ENCODE measurements at regions not wholly inside any gene's neighbourhood (a gene's known extent, or its start where the extent isn't known, plus 50 kb on each side); places are given as distances from the start of the nearest gene placed in this dataset.

DNA sequence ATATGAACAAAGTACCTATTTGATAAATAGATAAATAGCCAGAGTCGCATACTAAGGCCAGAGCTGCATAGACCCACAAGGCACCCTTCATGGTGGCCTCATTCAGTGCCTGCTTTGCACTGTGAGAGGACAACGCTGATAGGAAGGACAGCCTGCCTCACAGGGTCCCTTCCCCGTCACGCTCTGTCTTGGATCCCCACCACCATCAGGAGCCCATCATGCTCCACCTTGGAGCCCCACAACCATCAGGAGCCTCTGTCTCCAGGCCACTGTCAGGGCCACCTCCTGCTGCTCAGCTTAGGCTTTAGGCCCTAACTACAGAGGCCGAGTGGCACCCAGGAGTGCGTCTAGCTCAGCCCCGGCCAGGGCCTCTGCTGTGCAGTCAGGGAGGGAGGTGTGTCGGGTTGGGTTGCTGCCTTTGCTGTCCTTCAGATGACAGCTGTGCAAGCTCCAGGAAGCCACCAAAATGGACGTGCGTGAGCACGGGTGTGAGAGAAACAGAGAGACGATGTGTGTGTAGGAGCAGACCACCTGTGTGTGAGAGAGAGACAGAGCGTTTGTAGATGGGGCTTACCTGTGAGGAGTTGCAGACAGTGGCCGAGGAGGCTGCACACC is 516.9 kb downstream of the GLRX3 start:
- no peak for DNase-seq (ENCODE audit: low read depth in 3 of 3, low spot score in 1 of 3)

DNA sequence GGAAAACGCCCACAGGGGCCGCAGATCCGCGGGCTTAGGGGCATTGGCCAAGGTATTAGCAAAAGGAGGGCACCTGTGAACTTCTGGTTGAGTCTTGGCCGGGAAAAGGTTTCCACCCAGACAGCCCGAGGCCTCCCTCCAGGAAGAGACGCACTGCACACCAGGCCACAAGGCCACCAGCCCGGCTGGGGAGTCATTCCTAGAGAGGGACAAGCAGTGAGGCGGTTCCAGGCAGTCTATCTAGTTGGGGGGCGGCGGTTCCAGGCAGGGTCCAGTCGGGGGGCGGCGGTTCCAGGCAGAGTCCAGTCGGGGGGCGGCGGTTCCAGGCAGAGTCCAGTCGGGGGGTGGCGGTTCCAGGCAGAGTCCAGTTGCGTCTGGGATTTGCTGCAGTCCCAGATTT is 518.5 kb downstream of the GLRX3 start:
- no peak for DNase-seq (ENCODE audit: low read depth in 3 of 3, low spot score in 1 of 3)

DNA sequence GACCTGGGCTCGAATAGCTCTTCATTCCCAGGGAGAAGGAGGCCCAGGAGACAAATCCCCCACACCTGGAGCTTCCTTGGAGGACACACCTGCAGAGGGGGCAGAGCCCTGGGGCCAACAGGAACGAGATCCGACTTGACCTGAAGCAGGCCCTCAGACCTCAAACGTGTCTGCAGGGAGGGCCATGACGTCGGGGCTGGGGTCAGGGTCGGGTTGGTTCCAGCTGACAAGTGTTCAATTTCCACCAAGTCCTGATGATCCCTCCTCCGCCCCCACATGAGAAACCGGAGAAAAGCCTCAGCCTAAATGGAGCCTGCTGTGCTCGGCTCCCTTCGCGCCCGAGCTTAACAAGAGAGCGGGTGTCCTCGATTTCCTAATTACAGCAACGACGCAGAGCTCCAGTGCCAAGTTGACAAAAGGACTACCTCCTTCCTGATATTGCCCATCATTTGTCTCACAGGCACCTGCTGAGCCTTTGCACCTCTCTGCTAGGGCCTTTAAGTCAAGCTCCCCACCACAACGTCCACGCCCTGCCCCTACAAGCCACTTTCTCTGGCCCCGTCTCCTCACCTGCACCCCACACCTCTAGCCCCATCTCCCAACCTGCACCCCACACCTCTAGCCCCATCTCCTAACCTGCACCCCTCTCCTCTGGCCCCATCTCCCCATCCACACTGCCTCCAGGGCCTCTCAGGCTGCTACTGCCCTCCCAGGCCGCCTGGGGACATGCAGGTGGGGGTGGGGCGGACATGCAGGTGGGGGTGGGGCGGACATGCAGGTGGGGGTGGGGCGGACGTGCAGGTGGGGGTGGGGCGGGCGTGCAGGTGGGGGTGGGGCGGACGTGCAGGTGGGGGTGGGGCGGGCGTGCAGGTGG is 519.4 kb downstream of the GLRX3 start:
- no peak for DNase-seq (ENCODE audit: low read depth in 3 of 3, low spot score in 1 of 3)

DNA sequence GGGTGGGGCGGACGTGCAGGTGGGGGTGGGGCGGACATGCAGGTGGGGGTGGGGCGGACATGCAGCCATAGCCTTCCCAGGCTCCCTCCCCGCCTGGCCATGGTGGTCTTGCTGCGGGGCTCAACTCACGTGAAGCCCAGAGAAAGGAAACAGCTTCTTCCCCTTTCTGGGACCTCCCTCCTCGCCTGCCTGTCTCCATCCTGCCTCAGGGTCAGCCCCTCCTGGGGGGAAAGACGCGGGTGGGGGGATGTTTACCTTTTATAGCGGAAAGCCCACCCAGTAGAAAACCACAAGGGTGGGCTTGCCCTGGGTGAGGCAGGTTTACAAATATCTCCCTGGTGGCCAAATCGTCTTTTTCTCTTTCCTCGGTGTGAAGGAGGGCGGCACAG is 520.0 kb downstream of the GLRX3 start:
- DNase-seq (ENCODE audit: low read depth in 3 of 3, low spot score in 1 of 3), result no peak

DNA sequence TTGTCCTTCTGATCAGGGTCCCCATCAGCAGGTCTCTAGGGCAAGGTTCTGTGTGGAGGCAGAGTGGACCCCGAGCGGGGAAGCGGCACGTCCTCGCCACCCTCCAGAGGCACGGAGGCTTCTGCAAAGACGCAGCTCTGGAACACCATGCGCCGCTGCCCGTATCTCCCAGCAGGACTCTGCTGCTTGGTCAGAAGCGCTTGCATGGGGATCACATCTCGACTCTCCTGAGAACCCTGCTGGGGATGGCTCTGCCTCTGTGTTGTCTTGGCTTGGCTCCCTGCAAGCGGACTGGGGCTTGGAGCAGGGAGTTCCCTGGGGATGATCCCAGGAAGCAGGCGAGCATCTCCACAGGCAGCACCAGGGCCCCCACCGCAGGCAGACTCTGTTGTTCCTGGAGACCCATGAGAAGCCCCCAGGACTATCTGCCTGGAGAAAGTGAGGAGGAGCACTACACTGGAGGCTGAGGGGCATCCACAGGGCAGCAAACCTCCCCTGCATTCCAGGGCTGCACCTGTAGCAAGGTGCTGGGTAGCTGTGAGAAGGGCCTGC is 520.5 kb downstream of the GLRX3 start:
- no peak for DNase-seq (ENCODE audit: low read depth in 3 of 3, low spot score in 1 of 3)

DNA sequence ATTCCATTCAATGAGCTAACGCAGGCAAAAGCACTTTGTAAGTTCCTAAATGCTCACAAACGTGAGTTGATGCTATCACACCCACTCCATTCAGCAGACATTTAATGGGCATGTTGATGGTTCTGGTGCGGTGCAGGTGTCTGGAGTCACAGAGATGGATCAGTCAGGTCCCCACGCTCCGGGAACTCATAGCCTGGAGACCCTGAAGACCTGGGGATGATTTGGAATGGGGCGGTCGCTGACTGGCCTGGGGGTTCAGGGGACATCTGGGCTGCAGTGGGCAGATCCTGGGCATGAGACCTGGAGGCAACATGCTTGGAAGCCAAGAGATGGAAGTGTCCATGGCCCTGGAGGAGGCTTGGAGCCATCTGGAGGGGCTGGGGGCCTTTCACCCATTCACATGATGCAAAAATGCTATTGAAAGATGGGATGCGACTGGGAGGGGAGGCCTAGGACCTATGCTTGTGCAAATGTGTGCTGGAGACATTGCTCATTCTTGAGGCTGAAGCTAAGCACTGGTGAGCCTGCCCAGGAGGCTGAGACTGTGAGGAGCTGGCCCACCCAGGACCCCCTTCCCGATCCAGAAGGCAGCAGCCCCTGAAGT is 522.6 kb downstream of the GLRX3 start:
- DNase-seq (ENCODE audit: low read depth in 3 of 3, low spot score in 1 of 3), result no peak

DNA sequence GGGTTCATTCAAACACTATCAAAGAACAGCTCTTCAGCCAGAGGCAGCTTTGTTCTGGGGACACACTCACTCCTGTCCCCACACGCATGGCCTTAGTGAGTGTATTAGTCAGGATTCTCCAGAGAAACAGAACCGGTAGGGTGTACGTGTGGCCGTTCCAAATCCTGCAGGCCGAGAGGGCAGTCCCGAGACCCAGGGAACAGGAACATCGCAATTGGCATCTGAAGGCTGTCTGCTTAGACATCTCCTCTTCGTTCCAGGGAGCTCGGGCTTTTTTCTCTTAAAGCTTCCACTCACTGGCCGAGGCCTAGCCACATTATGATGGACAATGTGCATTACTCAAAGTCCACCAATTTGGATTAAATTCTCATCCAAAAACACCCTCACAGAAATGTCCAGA is 523.3 kb downstream of the GLRX3 start:
- DNase-seq (ENCODE audit: low read depth in 3 of 3, low spot score in 1 of 3), result no peak

DNA sequence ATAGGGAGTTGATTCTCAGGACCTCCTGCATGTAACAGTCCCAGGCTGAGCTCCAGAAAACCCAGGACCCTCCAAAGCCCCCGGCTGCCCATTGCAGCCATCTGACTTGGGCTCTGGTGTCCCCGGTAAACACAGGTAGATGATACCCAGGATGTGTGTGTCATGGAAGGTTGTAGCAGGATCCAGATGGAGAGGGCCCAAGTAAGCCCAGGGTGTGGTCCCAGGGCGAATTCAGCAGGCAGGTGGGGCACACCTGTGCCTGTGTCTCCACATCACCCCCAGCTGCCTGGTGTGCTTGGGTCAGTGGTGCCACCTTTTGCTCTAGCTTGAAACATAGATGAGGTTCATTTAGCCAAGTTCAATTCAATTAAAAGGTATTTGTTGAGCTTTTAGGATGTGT is 524.1 kb downstream of the GLRX3 start:
- no peak for DNase-seq (ENCODE audit: low read depth in 3 of 3, low spot score in 1 of 3)

DNA sequence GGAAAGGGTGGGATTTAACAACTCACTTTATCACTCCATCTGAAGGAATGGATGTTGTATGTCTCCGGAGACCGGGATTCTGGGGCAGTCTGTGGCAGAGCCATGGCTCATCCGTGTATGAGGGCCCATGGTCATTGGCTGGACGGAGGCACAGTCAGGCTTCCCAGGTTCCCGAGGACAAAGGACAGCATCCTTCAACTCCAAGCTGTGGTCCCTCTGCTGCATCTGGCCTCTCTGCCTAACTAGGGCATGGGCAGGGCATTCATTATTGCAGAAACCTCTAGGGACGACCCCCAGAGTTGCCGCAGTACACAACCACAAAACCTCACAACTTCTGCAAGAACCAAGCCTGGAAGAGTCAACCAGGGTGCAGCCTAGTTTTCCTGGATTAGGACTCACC is 525.2 kb downstream of the GLRX3 start:
- DNase-seq (ENCODE audit: low read depth in 3 of 3, low spot score in 1 of 3), result no peak

DNA sequence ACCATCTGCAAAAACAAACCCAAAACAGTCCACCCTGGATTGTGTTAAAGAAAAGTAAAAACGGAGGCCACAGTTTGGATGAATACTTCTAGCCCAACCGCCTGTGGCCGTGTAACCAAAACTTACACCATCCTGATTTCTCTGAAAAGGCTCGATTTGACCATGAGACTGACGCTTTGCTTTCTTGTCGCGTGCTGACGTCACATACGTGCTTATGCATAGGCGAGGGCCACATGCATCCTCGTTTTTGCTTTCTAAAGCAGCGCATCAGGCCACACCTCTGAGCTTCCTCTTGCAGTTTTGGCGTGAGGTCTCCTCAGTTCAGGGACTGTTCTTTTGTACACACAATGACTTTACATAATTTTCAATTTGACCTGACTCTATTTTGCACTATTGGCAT is 526.6 kb downstream of the GLRX3 start:
- no peak for DNase-seq (ENCODE audit: low read depth in 3 of 3, low spot score in 1 of 3)

DNA sequence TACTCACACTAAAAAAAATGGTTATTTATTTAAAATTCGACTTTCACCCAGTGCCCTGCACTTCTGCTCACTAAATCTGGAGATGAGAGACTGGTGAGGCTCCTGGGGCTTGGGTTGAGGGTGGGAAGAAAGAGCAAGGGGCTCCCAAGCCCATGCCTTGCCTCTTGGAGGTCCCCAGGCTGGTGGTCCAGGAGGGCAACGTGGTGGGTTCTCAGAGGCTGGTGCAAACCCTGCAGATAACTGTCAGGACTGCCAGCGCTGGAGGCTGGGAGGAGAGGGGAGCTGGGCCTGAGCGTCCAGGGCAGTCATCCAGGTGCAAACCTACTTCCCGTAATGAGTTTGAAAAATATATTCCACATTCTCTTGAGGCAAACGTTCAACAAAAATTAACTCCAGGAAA is 528.3 kb downstream of the GLRX3 start:
- DNase-seq (ENCODE audit: low read depth in 3 of 3, low spot score in 1 of 3), result no peak

DNA sequence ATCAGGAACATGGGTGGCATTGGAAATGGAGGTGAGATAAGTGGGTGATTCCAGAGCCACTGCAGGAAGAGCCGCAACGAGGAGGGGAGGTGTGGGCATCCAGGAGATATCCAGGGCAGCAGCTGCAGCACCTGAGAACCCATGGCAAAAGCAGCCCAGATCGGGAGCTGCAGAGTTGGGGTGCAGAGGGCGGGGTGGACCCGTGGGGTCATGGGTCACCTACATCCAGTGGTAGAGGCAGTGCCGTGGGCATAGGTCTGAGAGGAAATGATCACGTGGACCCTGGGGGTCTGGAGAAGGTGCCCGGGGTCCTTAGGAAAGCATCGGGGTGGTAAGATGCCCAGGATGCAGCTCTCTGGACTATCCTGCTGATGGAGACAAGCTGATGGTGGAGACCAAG is 530.0 kb downstream of the GLRX3 start:
- DNase-seq (ENCODE audit: low read depth in 3 of 3, low spot score in 1 of 3), result no peak

DNA sequence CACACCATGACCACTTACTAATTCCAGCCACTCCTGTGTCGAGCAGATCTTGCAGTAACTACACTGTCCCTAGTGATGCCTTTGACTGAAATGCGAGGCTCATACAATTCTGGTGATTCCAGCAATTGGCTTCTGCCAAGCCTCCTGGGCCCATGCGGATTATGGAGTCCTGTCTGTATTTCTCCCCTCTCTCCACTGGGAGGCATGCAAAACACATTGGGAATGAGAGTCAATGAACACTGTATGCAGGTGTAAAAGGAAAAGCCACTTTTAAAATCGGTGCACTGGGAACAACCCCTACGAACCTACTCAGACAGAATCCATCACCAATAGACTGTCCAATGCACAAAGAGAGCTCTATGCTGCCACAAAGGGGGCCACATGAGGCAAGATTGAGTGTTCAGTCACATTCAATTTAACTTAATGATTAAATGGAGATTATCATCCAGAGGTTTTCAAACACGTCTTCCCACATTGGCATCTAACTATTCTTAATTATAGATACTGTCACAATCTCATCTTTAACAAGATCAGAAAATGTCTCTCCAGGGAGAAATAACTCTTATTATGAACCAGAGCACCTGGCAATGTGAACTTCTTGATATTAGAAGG is 550.6 kb downstream of the GLRX3 start:
- no peak for DNase-seq (ENCODE audit: low read depth in 3 of 3, low spot score in 1 of 3)

DNA sequence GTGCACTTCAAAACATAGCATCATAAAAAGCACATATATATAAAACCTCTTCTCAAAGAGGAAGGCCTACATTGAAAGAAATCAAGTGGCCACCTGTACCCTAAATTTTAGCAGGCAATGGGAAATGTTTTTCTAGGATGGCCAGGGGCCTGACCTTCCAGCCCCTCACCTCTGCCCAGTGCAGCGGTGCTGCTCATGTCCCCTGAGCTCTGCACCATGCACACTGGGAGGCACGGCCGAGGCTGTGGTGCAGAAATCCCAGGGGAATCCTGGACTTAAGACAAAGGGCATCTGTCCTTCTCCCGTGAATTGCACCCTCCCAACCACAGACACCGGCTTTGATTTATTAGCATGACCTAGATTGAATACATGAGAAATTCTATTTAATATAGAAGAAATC is 551.4 kb downstream of the GLRX3 start:
- no peak for DNase-seq (ENCODE audit: low read depth in 3 of 3, low spot score in 1 of 3)

DNA sequence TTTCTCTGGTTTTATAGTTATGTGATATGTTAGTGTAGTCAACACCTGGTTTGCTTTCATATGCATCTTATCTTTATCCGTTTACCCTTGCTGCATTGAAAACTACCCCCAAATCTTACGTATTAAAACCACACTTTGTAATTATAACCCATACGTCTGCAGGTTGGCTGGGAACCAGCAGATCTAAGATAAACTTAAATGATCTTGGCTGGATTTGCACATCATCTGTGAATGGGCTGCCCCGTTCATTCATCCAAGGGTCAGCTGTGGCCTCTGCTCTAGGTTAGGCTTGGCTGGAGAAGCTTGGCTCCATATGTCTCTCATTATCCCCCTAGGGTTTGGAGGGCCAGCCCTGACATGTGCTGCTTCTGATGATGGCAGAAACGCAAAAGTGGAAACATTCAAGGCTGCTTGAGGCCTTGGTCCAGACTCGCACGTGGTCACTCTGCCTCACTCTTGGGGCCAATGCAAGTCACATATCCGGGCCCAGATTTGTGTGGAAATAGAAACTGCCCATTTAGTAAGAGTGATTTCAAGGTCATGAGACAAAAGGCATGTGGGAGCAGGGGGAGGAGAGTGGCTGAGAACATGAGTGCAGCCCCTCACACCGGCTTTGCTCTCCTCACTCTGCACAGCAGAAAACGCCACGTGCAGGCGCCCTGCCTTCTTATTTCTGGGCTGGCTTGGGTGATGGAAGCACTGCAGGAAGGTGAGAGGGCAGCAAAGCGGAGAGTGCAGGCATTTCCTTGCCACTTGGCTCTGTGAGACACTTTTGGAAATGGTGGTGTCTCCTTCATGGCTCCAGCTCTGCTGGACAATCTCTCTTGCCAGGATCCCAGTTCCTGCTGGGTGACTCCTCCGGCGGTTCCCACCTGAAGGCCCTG is 553.8 kb downstream of the GLRX3 start:
- no peak for DNase-seq (ENCODE audit: low read depth in 3 of 3, low spot score in 1 of 3)

DNA sequence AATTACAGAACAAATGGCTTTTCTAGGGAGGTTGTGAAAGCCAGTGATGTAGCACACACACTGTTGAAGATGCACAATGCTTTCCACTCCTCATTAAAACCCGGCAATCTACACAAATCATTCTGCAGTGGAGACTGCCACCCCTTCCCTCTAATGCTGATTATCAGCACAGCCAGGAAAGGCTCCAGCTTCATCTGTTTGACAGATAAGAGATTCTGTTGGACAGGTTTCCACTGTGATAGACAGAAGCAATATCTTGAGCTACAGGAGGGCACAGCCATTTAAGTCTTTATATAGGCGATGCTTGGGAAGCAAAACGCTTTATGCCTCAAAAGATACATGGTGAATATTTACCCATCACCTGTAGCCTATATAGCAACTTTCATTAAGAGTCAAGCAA is 555.6 kb downstream of the GLRX3 start:
- no peak for DNase-seq (ENCODE audit: low read depth in 3 of 3, low spot score in 1 of 3)

DNA sequence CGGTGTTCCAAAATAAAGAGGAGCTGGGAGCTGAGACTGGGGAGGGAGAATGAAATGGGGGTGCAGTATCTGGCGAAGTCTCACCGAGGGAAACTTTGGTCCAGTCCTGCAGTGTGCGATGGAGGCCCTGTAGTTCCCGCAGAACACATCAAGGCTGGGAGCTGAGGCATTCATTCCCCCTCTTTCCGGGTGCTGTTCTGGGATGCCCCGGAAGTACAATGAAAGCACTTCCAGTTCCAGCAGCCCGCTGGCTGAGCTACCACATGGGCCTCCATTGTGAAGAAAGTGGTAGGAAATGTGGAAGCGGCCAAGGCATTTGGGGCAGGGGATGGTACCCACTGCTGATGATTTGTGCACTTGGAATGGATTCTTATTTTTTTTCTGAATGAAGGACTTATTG is 560.7 kb downstream of the GLRX3 start:
- no peak for DNase-seq (ENCODE audit: low read depth in 3 of 3, low spot score in 1 of 3)

DNA sequence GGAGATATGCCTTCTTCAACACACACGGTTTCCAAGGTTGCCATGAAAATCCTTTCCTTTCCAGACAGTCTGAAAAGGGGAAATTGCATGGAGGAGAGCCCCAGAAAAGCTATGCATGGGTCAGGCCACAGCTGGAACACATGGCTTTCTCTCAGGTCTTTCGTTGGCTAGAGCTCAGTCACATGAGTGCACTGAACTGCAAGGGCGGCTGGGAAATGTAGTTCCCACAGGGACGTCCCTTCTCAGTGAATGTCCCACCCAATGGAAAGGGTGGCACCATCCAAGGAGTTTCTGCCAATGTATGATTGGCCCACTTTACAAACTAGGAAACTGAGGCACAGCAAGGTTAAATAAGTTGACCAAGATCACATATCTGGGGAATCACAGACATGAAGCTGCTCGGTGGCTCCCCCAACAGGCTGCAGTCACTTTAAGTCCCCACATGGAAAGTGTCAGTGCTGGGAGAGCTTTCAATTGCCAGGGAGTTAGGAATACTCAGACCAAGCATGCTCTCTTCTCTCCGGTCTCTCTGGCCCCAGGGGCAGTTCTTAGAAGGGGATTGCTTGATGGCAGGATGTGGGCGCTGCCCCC is 571.3 kb downstream of the GLRX3 start:
- DNase-seq (ENCODE audit: low read depth in 3 of 3, low spot score in 1 of 3), result no peak

DNA sequence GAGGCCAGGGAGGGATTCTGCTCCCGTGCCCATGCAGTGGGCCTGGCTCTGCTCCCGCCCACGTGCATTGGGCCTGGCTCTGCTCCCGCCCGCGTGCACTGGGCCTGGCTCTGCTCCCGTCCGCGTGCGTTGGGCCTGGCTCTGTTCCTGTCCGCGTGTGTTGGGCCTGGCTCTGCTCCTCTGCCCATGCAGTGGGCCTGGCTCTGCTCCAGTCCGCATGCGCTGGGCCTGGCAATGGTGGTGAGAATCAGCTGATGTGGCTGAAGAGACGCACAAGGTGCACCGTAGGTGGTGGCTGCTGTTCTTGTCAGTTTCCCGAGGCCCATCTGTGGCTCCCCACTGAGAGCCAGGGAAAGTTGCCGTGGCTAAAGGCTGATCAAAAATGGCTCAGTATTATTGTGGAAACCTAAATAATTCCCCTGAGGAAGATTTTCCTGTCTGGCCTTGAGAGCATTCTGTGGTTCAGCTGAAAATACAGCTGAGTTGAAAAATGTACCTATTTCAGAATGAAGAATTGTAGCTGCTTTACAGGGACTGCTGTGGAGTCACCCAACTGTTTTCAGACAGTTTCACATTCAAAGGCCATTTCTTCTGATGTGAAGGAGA is 572.4 kb downstream of the GLRX3 start:
- no peak for DNase-seq (ENCODE audit: low read depth in 3 of 3, low spot score in 1 of 3)

DNA sequence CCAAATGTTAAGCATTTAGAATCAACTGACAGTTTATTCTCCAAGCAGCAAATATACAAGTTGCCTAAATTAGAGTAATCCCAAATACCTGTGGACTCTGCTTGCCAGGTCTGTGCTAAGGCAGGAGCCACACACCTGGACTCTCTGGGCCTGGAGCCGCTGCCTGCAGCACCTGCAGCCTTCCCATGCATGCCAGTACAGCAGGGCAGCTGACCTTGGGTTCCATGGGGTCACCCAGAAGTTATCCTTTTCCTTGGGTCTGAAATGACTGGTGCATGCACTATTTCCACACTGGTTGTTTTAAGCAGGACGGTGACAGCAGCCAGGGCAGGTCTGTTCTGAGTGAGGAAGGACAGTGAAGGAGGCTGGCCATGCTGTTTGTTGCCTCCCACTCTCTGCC is 573.2 kb downstream of the GLRX3 start:
- DNase-seq (ENCODE audit: low read depth in 3 of 3, low spot score in 1 of 3), result no peak
